DMS79 treated with DMSO at 0.1 percent for 48 hours (cell line): ENCODE measurements at regions not wholly inside any gene's neighbourhood (a gene's known extent, or its start where the extent isn't known, plus 50 kb on each side); places are given as distances from the start of the nearest gene placed in this dataset.
A peak's percentile ranks its signal among the peaks of the same experiment; 100 is the strongest.

Source experiments
- DNase-seq: peaks from one replicate; lab custom pipeline; 2025; lab: John Stamatoyannopoulos, UW

DNA sequence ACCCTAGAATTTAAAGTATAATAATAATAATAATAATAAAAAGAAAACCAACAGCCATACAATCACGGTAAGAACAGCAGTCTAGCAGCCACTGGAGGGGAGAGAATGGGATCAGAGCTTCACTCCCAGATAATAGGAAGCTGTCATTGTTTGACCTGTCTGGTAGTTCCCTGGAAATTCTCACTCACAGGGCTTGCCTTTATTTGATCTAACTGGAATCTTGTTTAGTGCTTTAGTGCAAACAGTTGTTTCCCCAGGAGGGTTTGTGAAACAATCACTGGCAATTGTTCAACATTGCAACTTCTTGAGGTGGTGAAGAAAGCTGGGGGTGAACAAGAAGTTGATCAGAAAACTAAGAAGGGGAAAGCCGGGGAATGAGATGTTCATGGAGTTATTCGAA, 68.7 kb upstream of the PTCSC3 start:
- DNase-seq: no peak

DNA sequence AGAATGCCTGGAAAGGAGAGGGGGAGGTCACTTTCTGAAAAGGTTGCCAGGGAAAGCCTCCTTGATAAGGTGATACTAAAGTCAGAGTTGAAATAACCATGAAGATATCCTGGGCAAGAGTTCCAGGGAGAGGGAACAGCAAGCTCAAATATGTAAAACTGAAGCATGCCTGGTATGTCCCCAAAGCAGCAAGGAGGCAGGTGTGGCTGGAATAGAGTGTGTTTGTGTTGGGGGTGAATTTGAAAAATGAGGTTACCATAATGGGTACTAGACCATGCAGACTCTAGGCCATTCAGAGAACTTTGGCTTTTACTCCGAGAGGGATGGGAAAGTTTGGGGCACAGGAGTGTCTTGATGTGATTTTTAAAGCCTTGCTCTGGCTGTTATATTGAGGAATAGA, 66.7 kb upstream of the PTCSC3 start:
- DNase-seq: no peak

DNA sequence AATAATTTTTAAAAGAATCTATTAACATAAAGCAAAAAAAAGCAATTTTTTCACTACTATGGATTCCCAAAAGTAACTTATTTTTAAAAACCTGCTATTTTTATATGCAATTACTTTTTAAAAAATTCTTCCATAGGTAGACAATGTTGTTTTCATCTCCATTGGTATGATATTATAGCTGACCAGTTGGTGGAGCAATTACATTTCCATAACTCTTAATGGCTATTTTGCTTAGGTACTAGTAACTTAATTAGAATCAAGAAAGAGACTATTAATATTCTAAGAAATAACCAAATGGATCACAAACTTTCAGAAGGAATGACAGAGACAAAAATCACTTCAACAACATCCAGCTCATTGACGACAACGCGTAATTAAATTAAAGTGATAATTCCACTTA, 64.7 kb upstream of the PTCSC3 start:
- DNase-seq: peak; percentile 77

DNA sequence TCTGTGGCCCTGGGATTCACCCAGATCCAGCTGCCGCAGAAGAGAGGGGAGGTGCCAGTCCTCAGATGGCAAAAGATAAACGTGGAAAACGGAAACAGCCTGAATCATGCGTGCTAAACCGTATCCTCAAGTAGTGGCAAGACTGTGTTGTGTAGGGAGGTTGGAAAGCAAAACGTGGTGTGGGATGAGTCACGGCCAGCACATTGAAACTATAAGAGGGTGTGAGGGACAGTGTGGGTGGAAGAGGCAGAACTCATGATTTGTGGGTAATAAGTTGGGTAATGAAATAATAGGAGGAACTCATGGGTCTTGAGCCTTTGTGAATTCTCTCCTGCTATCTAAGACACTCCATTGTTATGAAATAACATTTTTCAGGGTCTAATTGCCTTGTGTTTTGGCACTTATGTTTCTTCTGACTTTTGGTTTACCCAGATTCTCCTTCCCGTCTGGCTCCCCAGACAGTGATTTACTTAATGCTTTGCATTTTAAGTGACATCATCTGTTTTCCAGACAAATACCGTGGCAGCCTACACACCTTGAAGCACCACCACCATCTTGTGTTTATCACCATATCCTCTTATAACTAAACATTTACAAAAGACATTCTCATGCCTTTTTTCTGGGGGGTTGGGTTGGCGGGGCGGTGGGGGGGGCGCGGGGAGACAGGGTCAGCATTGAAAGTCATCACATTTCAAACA, 62.3 kb upstream of the PTCSC3 start:
- DNase-seq: no peak

DNA sequence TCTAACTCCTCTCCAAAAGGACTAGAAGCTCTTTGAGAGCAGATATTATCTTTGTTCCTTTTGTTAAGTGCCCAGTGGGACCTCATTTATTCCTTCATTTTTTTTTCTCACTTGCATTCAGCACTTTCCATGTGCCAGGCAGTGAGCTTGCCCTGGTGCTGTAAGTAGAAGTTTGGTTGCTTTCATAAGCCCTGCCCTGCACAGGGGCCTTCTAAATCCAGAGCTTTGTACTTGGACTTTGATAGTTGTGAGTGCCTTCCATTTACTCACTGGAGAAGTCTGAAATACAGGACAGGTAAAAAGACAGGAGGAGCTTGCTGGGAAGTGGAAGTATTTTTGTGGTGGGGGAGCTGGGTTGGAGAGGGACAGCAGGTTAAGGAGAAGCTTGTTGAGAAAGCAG, 56.7 kb upstream of the PTCSC3 start:
- no peak for DNase-seq

DNA sequence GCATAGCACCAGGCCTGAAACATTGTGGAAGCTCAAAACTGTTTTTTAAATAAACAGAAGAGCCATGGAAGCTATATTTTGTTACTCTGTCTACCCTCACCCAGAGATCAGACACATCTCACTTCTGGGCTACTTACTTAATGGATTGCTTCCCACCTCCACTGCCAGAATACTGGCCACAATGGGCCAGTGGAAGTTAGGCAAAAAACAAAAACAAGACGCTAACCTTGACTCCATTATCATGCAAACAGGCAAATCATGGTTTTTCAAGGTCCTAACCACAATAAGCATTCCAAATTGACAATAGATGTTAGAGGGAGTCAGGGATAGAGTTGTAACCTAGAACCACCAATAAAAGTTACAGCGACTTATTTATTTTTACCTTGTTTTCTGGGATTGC, 52.7 kb upstream of the PTCSC3 start:
- no peak for DNase-seq

- DNase-seq: no peak
Observed at GRCh38 chr14:36227802-36228201, 51.3 kb upstream of the PTCSC3 start.

- DNase-seq: no peak
Observed at GRCh38 chr14:36227344-36227743, 50.8 kb upstream of the PTCSC3 start.
